VCaP (cell line): ENCODE measurements at regions not wholly inside any gene's neighbourhood (a gene's known extent, or its start where the extent isn't known, plus 50 kb on each side); places are given as distances from the start of the nearest gene placed in this dataset.
"Not testable (repeated sequence)": the region's sequence is repeated elsewhere in the genome, so short reads cannot be mapped to it uniquely, and the experiment has no call there.

Experiments used
- H3K27ac ChIP-seq: fragments of 450-650 bp; 2 replicates; pipeline ENCODE4 v1.5.1; 2017
- TF ChIP-seq, protein P1 (sequence below): fragments of 450-650 bp; conservative IDR thresholded peaks from 2 replicates; pipeline ENCODE4 v1.5.1; 2017; ENCODE audit warnings: mild to moderate bottlenecking, moderate library complexity

DNA sequence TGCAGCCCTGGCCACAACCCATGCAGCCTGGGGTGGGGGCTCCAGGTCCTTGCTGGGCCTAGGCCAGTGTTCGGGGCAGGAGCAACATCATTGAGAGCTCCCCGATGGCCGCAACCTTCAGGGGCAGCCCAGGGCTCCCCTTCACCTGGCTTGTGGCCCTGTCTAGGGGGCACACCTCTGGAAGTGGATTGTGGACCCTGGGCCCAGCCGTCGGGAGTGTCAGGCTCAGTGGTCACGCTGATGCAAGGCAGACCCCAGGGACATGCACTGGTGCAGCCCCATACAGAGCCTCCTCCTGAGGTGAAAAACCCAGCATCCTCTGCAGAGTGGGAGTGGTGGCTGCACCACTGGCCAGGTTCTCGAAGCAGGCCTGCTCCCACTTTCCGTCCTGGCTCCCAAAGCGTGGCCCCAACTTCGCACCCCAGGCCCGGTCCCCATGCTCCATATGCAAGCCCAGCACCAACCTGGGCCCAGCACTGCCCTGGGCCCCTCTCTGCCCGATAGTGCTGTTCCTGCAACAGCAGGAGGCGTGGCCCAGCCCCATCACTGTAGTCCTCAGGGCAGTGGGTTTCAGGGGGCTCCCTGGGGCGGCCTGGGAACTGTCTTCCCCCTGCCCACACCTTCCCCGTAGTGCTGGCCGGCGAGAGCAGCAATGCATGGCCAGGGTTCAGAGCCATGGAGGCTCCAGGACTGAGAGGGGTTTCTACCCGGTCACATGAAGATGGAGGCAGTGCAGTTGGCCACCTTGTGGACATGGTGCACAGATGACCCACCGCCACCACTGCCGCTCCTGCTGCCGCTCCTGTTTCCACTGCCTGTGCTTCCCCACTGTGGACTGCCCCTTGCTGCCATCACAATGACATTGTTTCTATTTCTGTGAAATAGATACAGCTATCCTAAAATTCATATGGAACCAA lies 303.9 kb upstream of the NRG3 start:
- no peak overlapping the region for H3K27ac ChIP-seq
- TF ChIP-seq, protein P1, sequence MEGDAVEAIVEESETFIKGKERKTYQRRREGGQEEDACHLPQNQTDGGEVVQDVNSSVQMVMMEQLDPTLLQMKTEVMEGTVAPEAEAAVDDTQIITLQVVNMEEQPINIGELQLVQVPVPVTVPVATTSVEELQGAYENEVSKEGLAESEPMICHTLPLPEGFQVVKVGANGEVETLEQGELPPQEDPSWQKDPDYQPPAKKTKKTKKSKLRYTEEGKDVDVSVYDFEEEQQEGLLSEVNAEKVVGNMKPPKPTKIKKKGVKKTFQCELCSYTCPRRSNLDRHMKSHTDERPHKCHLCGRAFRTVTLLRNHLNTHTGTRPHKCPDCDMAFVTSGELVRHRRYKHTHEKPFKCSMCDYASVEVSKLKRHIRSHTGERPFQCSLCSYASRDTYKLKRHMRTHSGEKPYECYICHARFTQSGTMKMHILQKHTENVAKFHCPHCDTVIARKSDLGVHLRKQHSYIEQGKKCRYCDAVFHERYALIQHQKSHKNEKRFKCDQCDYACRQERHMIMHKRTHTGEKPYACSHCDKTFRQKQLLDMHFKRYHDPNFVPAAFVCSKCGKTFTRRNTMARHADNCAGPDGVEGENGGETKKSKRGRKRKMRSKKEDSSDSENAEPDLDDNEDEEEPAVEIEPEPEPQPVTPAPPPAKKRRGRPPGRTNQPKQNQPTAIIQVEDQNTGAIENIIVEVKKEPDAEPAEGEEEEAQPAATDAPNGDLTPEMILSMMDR: no peak

GRCh38 chr10:81575036-81575435 lies 300.0 kb upstream of the NRG3 start:
- no peak overlapping the region for H3K27ac ChIP-seq
- TF ChIP-seq, protein P1: no peak

DNA sequence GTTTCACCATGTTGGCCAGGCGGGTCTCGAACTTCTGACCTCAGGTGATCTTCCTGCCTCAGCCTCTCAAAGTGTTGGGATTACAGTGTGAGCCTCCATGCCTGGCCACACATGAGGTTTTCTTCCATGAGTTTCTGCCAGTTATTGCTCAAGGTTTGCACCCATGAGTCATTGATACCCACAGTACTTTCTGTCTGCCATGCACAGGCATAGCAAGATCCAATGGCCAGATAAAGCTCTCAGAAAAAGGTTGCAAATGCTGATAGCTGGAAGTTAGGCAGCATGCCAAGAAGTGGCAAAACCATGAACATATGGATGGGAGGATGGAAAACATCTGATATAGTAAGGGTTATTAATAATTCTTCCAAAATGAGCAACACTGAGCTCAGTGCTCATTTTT lies 298.7 kb upstream of the NRG3 start:
- H3K27ac ChIP-seq: no peak overlapping the region
- TF ChIP-seq, protein P1: no peak

DNA sequence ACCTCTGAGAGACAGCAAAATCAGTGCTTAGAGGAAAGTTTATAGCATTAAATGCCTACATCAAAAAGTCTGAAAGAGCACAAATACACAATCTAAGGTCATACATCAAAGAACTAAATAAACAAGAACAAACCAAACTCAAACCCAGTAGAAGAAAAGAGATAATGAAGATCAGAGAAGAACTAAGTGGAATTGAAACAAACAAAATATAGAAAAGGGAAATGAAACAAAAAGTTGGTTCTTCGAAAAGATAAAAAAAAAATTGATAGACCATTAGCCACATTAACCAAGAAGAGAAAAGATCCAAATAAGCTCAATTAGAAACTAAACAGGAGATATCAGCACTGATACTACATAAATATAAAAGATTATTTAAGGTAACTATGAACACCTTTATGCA lies 280.0 kb upstream of the NRG3 start:
- TF ChIP-seq, protein P1: no peak
- no peak overlapping the region for H3K27ac ChIP-seq

- H3K27ac ChIP-seq: no peak overlapping the region
- TF ChIP-seq, protein P1: no peak
Observed at GRCh38 chr10:81600185-81600584, 274.8 kb upstream of the NRG3 start.

DNA sequence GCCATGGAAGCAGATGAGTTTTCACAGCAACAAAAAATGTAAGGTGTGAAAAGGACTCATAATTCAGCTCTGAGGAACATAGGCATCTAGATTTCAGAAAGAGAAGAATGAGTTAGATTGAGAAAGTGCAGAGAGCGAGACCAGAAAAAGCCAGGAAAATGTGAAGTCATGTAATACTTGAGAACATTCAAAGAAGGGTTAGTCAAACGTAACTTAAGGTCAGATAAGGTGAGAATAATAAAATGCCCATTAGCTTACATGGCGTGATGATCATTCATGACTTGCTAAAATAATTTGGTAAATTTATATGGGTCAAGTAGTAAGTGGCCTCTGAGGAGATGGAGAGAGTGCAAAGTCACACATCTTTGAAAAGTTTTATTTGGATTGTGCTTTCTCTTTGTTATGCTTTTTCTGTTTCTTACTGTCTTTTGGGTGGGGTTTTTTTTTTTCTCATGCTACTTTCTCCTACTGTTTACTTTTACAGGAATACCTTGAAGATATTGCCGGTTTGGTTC lies 271.8 kb upstream of the NRG3 start:
- no peak overlapping the region for H3K27ac ChIP-seq
- TF ChIP-seq, protein P1: no peak

DNA sequence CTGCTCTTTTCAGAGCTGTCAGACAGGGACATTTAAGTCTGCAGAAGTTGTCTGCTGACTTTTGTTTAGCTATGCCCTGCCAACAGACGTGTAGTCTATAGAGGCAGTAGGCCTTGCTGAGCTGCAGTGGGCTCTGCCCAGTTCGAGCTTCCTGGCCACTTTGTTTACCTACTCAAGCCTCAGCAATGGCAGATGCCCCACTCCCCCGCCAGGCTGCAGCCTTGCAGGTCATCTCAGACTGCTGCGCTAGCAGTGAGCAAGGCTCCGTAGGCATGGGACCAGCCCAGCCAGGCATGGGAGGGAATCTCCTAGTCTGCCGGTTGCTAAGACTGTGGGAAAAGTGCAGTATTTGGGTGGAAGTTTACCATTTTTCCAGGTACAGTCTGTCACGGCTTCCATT lies 230.5 kb upstream of the NRG3 start:
- H3K27ac ChIP-seq: not testable (repeated sequence)

- TF ChIP-seq, protein P1: no peak
- no peak overlapping the region for H3K27ac ChIP-seq
Observed at GRCh38 chr10:81655986-81656385, 219.0 kb upstream of the NRG3 start.
